GM12875 (cell line): ENCODE measurements at regions not wholly inside any gene's neighbourhood (a gene's known extent, or its start where the extent isn't known, plus 50 kb on each side); places are given as distances from the start of the nearest gene placed in this dataset.

Experiments
- H3K4me3 ChIP-seq: one replicate; pipeline ENCODE4 v1.5.1; 2011; ENCODE audit warnings: low read depth, low read length, control low read depth
- CTCF ChIP-seq: IDR thresholded peaks from 2 replicates; pipeline ENCODE4 v1.5.1; 2011; ENCODE audit warnings: low read depth, mild to moderate bottlenecking, control low read depth, inconsistent platforms, low read length, moderate library complexity, borderline replicate concordance; ENCODE audit not compliant: insufficient read depth

GRCh38 chr7:156222151-156222550, 409.9 kb upstream of the SHH start:
- no peak for TF ChIP-seq CTCF
- no peak overlapping the region for H3K4me3 ChIP-seq

DNA sequence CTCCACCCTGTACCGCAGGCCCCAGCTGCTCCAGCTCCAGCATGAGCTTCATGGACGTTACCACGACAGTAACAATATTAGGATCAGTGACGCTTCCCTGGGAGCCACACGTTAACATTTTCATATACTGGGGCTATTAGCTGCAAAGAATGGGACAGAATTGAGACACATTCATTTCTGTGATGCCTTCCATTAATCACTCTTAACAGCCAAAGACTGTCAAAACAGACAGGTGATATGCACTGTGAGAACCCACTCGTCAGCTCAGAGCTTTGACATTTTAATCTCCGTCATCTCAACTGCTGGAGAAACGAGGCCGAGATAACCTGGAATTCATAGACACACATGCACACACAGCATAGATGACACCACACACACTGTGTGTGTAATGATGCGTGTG, 408.4 kb upstream of the SHH start:
- TF ChIP-seq CTCF: no peak
- H3K4me3 ChIP-seq: no peak overlapping the region

- no peak overlapping the region for H3K4me3 ChIP-seq
- no peak for TF ChIP-seq CTCF
Measured at GRCh38 chr7:156220078-156220605, 407.9 kb upstream of the SHH start.

GRCh38 chr7:156219307-156220077, 407.2 kb upstream of the SHH start:
- H3K4me3 ChIP-seq: no peak overlapping the region
- TF ChIP-seq CTCF: no peak

DNA sequence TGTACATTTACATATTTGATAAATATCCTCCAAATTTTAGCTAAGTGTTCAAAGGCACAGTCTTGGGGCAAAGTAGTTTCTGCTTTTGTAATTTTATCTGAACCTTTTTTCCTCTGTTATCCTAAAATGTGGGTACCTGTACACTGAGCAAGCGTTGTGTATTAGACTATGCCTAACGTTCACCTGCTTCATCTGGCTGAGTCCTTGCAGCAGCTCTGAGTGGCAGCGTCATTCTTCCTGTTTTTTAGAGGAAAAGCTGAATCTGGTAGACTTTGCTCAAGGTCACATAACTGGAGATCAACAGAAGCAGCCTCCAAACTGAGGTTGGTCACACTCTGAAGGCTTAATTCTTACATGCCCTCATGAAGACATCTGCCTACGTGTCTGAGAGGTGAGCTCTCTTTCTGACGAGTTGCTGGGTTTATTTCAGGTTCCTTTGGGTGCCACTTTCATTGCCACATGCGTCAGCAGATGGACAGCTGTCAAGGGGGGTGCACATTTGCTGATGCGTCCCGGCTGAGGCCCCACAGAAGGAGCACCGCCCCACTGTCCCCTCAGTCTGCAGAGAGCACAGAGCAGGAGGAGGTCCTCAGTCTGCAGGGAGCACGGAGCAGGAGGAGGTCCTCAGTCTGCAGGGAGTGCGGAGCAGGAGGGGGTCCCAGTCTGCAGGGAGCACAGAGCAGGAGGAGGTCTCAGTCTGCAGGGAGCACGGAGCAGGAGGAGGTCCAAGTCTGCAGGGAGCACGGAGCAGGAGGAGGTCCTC, 406.5 kb upstream of the SHH start:
- no peak overlapping the region for H3K4me3 ChIP-seq
- TF ChIP-seq CTCF: no peak

DNA sequence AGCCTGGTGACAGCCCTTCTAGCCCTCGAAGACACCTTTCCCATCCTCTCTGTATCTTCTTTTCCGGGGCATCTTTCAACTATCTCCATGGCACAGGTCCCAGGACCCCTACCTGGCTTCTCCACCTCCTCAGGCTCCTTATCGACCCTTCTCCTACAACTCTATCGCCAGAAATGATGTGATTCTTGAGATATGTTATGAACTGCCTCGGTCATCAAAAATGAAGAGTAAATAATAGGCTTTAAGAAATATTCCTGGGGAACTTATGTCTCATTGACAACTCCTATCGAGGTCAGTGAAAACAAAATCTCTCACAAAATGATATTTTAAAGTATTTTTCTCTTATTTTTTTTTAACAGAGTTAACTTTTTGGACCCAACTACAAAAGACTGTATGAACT, 405.5 kb upstream of the SHH start:
- H3K4me3 ChIP-seq: no peak overlapping the region
- TF ChIP-seq CTCF: no peak
